GM18505 (cell line): ENCODE measurements at regions not wholly inside any gene's neighbourhood (a gene's known extent, or its start where the extent isn't known, plus 50 kb on each side); places are given as distances from the start of the nearest gene placed in this dataset.

Experiments
- ATAC-seq: cut with Tn5 transposase; IDR thresholded peaks from one replicate; pipeline ENCODE4 v1.9.1; 2021; ENCODE audit not compliant: unreplicated experiment
- POLR2A ChIP-seq: IDR thresholded peaks from 4 replicates; pipeline ENCODE4 v1.6.1; 2011; ENCODE audit warnings: borderline replicate concordance; ENCODE audit not compliant: insufficient read depth, insufficient read length; ENCODE audit errors: extremely low read depth

DNA sequence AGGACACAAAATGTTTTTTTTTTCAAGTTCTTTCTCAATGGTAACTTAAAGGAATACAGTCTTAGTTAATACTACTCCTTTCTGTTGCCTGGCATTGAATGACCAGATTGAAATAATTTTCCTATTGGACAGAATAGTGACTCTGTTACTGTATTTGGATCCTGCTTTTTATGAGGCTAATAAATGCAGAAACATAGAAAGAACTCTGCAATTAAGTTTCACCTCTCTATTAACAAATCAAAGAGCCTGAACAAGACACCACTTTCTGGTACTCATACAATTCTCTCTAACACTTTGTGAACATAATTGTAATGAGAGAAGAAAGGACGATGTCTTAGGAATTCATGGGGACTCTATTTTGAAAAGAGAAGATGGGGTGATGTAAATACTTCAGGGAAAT lies 308.4 kb upstream of the ROBO2 start:
- TF ChIP-seq POLR2A, result no peak
- no peak for ATAC-seq

GRCh38 chr3:76733073-76733759 lies 306.7 kb upstream of the ROBO2 start:
- ATAC-seq, result no peak
- no peak for TF ChIP-seq POLR2A

GRCh38 chr3:76735152-76735551 lies 304.7 kb upstream of the ROBO2 start:
- no peak for ATAC-seq
- TF ChIP-seq POLR2A, result no peak

GRCh38 chr3:76753599-76753998 lies 286.3 kb upstream of the ROBO2 start:
- TF ChIP-seq POLR2A, result no peak

DNA sequence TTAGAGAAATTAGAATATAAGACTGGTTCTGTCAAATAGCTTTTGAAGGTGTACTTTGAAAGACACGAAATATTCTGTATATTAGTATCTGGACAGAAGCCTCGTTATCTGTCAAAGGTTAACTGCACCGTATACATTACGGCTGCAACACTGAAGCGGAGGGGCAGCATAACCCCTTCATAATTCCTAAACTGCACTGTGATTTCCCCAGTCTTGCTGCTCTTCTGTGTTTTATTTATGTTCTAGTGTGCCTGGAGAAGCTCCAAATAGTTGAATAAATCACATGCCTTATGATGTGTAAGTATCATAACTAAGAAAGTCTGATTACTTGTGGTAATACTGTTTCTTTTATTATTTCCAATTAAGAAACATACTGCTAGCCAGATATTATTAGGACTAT lies 285.7 kb upstream of the ROBO2 start:
- ATAC-seq, result no peak
- no peak for TF ChIP-seq POLR2A

More at GRCh38 chr3:76753599-76753998, 286.3 kb upstream of the ROBO2 start:
- ATAC-seq, result no peak

GRCh38 chr3:76756577-76756976 lies 283.3 kb upstream of the ROBO2 start:
- no peak for TF ChIP-seq POLR2A
- ATAC-seq, result no peak

DNA sequence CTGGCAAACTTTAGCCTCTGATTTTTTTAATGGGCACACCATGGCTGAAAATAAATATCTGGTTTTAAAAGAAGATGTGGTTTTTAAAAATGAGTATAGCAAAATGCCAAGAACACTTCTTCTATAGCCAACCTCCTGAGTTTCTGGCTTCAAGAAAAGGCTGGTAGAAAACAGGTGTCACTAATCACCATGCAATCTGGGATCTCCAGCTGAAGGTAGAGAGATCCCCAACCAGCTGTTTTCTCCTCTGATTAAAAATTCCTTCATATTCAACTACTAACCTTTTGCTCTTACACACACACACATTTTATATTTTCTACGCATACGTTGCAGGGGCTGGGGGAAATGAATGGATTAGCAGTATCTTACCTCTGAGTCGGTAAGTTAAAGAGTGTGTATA lies 279.6 kb upstream of the ROBO2 start:
- ATAC-seq, result no peak
- TF ChIP-seq POLR2A, result no peak

GRCh38 chr3:76765511-76765910 lies 274.4 kb upstream of the ROBO2 start:
- no peak for ATAC-seq
- TF ChIP-seq POLR2A, result no peak

GRCh38 chr3:76768912-76769311 lies 271.0 kb upstream of the ROBO2 start:
- no peak for TF ChIP-seq POLR2A
- no peak for ATAC-seq

GRCh38 chr3:76776927-76777326 lies 263.0 kb upstream of the ROBO2 start:
- ATAC-seq, result no peak
- no peak for TF ChIP-seq POLR2A

- TF ChIP-seq POLR2A, result no peak
- ATAC-seq, result no peak
Measured at GRCh38 chr3:76788206-76788605, 251.7 kb upstream of the ROBO2 start.

- no peak for TF ChIP-seq POLR2A
- no peak for ATAC-seq
Measured at GRCh38 chr3:76789237-76789636, 250.7 kb upstream of the ROBO2 start.

DNA sequence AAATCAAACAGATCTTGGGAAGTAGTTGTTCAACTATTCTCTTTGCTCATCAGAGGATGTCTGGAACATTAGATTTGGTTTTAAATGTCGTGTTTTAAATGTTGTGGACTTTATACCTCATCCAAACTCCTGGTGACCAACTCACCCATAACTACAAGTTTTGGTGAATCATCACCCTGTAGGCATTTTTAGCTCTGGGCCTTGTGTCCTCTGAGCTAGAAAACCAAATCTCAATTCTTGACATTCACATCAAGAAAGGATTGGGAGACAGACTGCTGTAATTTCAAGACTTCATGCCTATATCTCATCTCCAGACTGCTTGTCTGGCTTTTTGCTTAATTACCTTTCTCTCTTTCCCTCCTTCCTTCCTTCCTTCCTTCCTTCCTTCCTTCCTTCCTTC lies 228.5 kb upstream of the ROBO2 start:
- TF ChIP-seq POLR2A, result no peak

DNA sequence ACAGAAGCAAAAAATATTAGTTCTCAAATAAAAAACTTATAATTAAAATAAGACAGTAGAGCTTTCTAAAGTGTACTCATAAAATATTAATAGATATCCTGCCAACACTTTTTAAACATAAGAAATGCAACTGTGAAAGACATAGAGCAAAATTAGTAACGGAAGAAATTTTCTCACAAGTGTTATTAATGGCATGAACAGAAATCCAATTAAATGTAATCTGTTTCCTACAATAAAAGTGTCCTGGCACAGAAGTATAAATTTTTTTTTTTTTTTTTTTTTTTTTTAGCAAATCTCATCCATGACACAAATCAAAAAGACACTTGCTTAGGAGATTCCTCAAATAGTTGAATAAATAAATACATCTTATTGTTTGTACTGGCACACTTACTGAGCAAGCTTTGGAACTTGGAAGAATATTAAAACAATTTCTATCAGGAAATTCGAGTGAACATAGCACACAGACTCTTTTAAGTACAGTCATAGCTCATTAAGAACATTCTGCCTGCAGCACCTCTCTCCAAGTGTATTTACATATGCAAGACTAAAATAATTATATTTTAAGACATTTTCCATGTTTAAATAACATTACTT lies 227.2 kb upstream of the ROBO2 start:
- no peak for ATAC-seq
- no peak for TF ChIP-seq POLR2A

More for the DNA sequence above, 228.5 kb upstream of the ROBO2 start:
- no peak for ATAC-seq
